HG02763 (cell line): ENCODE measurements at regions not wholly inside any gene's neighbourhood (a gene's known extent, or its start where the extent isn't known, plus 50 kb on each side); places are given as distances from the start of the nearest gene placed in this dataset.

Source experiments
- ATAC-seq: cut with Tn5 transposase; IDR thresholded peaks from one replicate; pipeline ENCODE4 v1.9.1; 2021; ENCODE audit warnings: mild to moderate bottlenecking, moderate library complexity; ENCODE audit not compliant: unreplicated experiment

GRCh38 chr4:149296503-149296902 lies 519.1 kb downstream of the IQCM start:
- ATAC-seq: no peak

- ATAC-seq: no peak
Measured at GRCh38 chr4:149296084-149296483, 519.6 kb downstream of the IQCM start.

DNA sequence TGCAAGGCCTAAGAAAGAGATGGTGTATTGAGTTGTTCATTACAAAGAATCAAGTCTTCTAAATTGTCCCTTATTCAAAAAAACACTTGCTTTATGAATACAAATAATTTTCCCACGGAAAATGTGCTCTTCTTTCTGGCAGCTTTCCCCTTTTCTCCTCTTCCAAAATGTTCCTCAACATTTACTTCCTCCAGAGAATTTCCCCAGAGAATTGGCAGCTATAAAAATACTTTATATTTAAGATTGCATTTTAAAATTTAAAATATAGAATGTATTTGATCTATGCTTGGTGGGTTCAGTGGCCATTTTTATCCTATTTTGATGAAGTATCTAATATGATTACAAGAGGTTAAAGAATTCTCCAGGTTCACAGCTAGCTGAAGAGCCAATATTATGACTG lies 521.0 kb downstream of the IQCM start:
- no peak for ATAC-seq

- ATAC-seq: no peak
Measured at GRCh38 chr4:149293046-149293649, 522.5 kb downstream of the IQCM start.

GRCh38 chr4:149292425-149293007 lies 523.1 kb downstream of the IQCM start:
- ATAC-seq: no peak

GRCh38 chr4:149291463-149291862 lies 524.2 kb downstream of the IQCM start:
- ATAC-seq: no peak

DNA sequence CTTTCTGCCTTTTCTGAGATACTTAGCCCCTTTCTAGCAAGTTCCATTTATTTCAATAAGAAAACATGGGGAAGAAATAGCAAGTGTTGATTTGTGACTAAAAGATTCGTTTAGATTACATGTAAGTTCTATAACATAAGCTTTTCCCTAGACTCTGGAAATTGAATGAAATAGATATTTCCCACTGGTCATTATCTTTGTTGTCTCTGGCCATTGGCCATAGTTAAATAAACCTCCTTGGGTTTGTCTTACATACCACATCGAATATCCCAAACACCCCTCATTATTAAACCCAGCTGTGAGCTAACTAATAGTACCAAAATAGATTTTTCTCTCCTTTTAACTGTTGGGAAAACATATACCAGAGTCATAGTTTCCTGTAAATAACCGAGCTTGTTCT lies 534.8 kb downstream of the IQCM start:
- no peak for ATAC-seq

- no peak for ATAC-seq
Measured at GRCh38 chr4:149279776-149280175, 535.9 kb downstream of the IQCM start.

GRCh38 chr4:149279331-149279730 lies 536.3 kb downstream of the IQCM start:
- no peak for ATAC-seq

DNA sequence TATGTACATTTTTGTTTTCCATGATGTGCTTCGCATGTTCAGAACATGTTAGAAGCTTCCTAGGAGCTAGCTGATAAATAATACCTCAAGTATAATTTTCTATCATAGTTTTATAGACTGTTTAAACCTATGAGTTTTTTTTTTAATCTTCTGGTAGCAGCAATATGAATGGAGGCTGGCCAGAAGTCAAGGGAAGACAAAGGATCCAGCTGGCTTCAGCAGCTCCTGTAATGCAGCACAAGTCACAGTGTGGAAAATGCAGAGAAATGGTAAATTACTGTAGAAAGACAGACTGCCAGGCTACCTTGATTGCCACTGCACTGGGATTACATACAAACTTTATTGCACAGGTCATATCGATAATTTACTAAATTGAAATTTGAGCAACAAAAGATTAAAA lies 537.9 kb downstream of the IQCM start:
- no peak for ATAC-seq

DNA sequence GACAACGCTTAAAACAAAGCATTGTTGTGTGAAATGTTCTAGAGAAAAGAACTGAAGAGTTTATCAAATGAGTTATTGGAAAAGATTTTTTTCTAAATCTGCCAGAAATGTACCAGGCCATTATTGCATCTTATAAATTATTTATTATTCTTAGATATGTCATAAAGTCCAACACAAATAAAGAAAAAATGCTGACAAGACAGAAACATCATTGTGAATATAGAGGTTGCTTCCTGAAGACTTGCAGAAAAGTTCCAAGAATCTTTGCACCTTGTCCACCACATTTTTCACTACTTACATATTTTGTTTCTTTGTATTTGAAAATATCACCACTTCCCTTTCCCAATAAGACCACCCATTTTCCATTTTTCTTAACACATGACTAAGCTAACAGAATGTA lies 545.8 kb downstream of the IQCM start:
- no peak for ATAC-seq

GRCh38 chr4:149266301-149266700 lies 549.3 kb downstream of the IQCM start:
- no peak for ATAC-seq

DNA sequence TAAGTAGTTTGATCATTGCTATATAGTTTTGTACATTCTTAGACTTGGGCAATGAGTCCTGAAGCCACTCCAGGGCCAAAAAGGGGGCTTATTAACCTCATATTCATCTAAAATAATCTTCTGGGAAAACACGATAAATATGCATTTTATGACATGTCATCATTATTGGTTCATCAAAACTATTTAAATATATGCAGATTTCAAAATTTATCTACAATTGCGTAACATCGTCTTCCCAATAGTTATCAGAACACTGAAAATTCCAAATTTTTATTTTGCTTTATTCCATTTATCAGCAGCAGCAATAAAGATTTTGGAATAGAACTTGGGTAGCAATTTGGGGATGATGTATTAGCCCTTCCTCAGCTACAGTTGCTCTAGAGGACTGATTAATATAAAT lies 550.0 kb downstream of the IQCM start:
- ATAC-seq: no peak

GRCh38 chr4:149264093-149264733 lies 551.4 kb downstream of the IQCM start:
- ATAC-seq: peak; percentile 80

GRCh38 chr4:149248191-149248764 lies 567.4 kb downstream of the IQCM start:
- no peak for ATAC-seq

DNA sequence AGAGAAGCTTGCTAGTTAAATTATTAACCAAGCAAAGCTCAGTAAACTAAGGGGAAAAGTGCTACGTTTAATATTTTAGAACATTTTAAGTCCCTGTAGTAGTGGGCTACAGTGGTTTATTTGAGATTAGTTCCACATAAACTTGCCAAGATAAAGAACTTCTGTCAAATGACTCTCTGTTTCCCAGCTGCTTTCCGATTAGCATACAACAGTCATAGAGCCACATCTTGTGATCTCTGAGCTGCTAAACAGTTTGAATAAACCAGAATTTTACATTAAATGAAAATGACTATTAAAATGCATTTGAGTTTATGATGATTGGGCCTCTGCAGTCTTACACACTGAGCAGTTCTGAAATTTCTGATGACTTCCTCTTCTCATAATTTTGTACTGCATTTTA lies 568.5 kb downstream of the IQCM start:
- no peak for ATAC-seq

GRCh38 chr4:149245333-149245732 lies 570.3 kb downstream of the IQCM start:
- no peak for ATAC-seq

- ATAC-seq: no peak
Measured at GRCh38 chr4:149238097-149238496, 577.5 kb downstream of the IQCM start.

- ATAC-seq: no peak
Measured at GRCh38 chr4:149234798-149235197, 580.8 kb downstream of the IQCM start.

DNA sequence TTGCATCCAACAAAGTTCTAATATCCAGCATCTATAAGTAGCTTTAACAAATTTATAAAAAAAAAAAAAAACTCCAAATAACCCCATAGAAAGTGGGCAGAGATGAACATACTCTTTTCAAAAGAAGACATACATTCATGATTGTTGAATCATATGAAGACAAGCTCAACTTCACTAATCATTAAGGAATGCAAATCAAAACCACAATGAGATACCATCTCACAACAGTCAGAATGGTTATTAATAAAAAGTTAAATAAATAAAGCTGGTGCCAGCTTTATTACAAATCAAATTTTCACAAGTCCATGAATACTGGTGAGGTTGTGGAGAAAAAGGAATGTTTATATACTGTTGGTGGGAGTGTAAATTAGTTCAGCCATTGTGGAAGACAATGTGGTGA lies 592.0 kb downstream of the IQCM start:
- no peak for ATAC-seq

GRCh38 chr4:149218672-149219071 lies 597.0 kb downstream of the IQCM start:
- no peak for ATAC-seq

- ATAC-seq: no peak
Measured at GRCh38 chr4:149214301-149214700, 601.3 kb downstream of the IQCM start.
